ENCODE measurements at regions not wholly inside any gene's neighbourhood (a gene's known extent, or its start where the extent isn't known, plus 50 kb on each side); places are given as distances from the start of the nearest gene placed in this dataset.

- dilution Hi-C loops (cut with MboI; ENCODE audit: extremely low pct_ligation_motif_present, low sequenced_read_pairs), result no loop called here
- Histone ChIP-seq H4K20me1 (replicated peaks; ENCODE audit: control insufficient read depth, extremely low read depth, insufficient read depth, low read length) (no peaks in the 10 kb centered on the region), H3K4me3 (replicated peaks in 1 of 3; ENCODE audit: insufficient read depth in 1 of 3, low read depth in 1 of 3, low read length in 3 of 3) (no peak overlapping the region), H3K9me3 (replicated peaks; ENCODE audit: control insufficient read depth, insufficient read depth, low read length) (no peaks in the 10 kb centered on the region), H2AFZ (ENCODE audit: low read depth, low read length) (no peak overlapping the region), H3K27me3 (ENCODE audit: control insufficient read depth in 2 of 2, insufficient read depth in 2 of 2, low read length in 2 of 2) (peaks cover 0 to 1% of the 10 kb centered on the region in 2 experiments), H3K9ac (replicated peaks; ENCODE audit: extremely low read depth, insufficient read depth, low read length) (no peak overlapping the region), H3K4me2 (ENCODE audit: insufficient read depth, low read length) (no peak overlapping the region), H3K79me2 (ENCODE audit: control insufficient read depth, insufficient read depth, low read length) (no peaks in the 10 kb centered on the region), H3K4me1 (ENCODE audit: control insufficient read depth, extremely low read depth, insufficient read depth, low read length) (no peaks in the 10 kb centered on the region), H3K36me3 (ENCODE audit: control insufficient read depth in 2 of 2, extremely low read depth in 1 of 2, insufficient read depth in 2 of 2, low read length in 2 of 2) (no peaks in the 10 kb centered on the region), H3K27ac (ENCODE audit: insufficient read depth, low read depth, low read length) (no peak overlapping the region), H3K9me1 (replicated peaks; ENCODE audit: control insufficient read depth, extremely low read depth, insufficient read depth, low read length) (no peaks in the 10 kb centered on the region)
- ChIA-PET CTCF (no interaction called here), POLR2A (no interaction called here)
- DNase-seq (ENCODE audit: low read depth, low spot score) (no peak), FAIRE-seq (no peak)
- no peak for TF ChIP-seq FOS (IDR thresholded peaks at IDR 0.05; ENCODE audit: borderline replicate concordance, insufficient read depth, low read length)
- no peak for TF ChIP-seq POLR2A (IDR thresholded peaks at IDR 0.05; ENCODE audit: low read depth, low read length)
- no peak for TF ChIP-seq POLR2AphosphoS5 (IDR thresholded peaks at IDR 0.05; ENCODE audit: insufficient read depth, low read depth, low read length)
- no peak for TF ChIP-seq MAX (IDR thresholded peaks at IDR 0.05; ENCODE audit: insufficient read depth, insufficient read length)
- no peak for TF ChIP-seq JUN (IDR thresholded peaks at IDR 0.05; ENCODE audit: borderline replicate concordance, insufficient read depth, insufficient read length, low read depth)
- TF ChIP-seq EZH2 (IDR thresholded peaks at IDR 0.05; ENCODE audit: borderline replicate concordance, low read depth, low read length, severe bottlenecking), result no peak
- TF ChIP-seq CTCF (IDR thresholded peaks at IDR 0.05; ENCODE audit: extremely low read depth in 1 of 2, insufficient read depth in 1 of 2, low read depth in 1 of 2, low read length in 2 of 2), result no peak
- intact Hi-C loops (cut with micrococcal nuclease), result no loop called here
- no TSS peak for BruUV-seq (replicated peaks)
These were observed 427.9 kb downstream of the PLCL1 start for GRCh38 chr2:198232281-198232680.
